ENCODE measurements at regions not wholly inside any gene's neighbourhood (a gene's known extent, or its start where the extent isn't known, plus 50 kb on each side); places are given as distances from the start of the nearest gene placed in this dataset.

- RAD21 ChIA-PET (ENCODE audit: low non-redundant PET in 1 of 2, low total read pairs in 2 of 2, uncharacterized antibody in 2 of 2, unreplicated experiment in 2 of 2), result no interaction called here
- intact Hi-C loops (cut with micrococcal nuclease), result no loop called here
Measured at GRCh38 chr3:22208844-22209243, 457.8 kb upstream of the ZNF385D start.

GRCh38 chr3:22209578-22209977, 458.6 kb upstream of the ZNF385D start:
- no peak for DNase-seq (ENCODE audit: low read depth, low spot score)
- H3K9me3 ChIP-seq (ENCODE audit: control insufficient read depth in 1 of 2, insufficient read depth in 1 of 2, low read depth in 1 of 2, low read length in 2 of 2), result peaks cover 4 to 13% of the 10 kb centered on the region in 2 experiments; a peak in 3 of 4 replicates
- ChIA-PET CTCF (no interaction called here), POLR2A (no interaction called here), RAD21 (ENCODE audit: low non-redundant PET in 1 of 2, low total read pairs in 2 of 2, uncharacterized antibody in 2 of 2, unreplicated experiment in 2 of 2) (no interaction called here)
- H3K9ac ChIP-seq (ENCODE audit: low read length), result no peak overlapping the region
- intact Hi-C loops (cut with micrococcal nuclease), result no loop called here
- no peak overlapping the region for H3K27ac ChIP-seq (ENCODE audit: low read depth, low read length)
- H3K27me3 ChIP-seq (ENCODE audit: insufficient read depth, low read length), result no peaks in the 10 kb centered on the region
- no peaks in the 10 kb centered on the region for H3K4me1 ChIP-seq (ENCODE audit: control insufficient read depth in 1 of 2, insufficient read depth in 2 of 2, low read length in 2 of 2)
- no peak overlapping the region for H3K4me3 ChIP-seq (replicated peaks in 1 of 2; ENCODE audit: low read depth in 1 of 2, low read length in 2 of 2)
- H3K79me2 ChIP-seq (ENCODE audit: insufficient read depth, low read length), result no peaks in the 10 kb centered on the region
- no peak overlapping the region for H2AFZ ChIP-seq (ENCODE audit: low read depth, low read length, poor library complexity, severe bottlenecking)
- H4K20me1 ChIP-seq (ENCODE audit: insufficient read depth), result no peaks in the 10 kb centered on the region
- no peak for ATAC-seq
- TF ChIP-seq ATF3 (IDR thresholded peaks at IDR 0.05), result no peak
- no TSS peak for BruUV-seq (replicated peaks)
- H3K36me3 ChIP-seq (ENCODE audit: control insufficient read depth in 1 of 2, insufficient read depth in 2 of 2, low read length in 2 of 2), result no peaks in the 10 kb centered on the region
- H3K9me2 ChIP-seq (ENCODE audit: insufficient read depth), result no peaks in the 10 kb centered on the region
- no peak overlapping the region for H3K4me2 ChIP-seq (ENCODE audit: low read length)

More at GRCh38 chr3:22208844-22209243, 457.8 kb upstream of the ZNF385D start:
- CTCF ChIA-PET, result no interaction called here
- Histone ChIP-seq H3K4me3 (replicated peaks in 1 of 2; ENCODE audit: low read depth in 1 of 2, low read length in 2 of 2) (no peak overlapping the region), H2AFZ (ENCODE audit: low read depth, low read length, poor library complexity, severe bottlenecking) (no peak overlapping the region), H3K79me2 (ENCODE audit: insufficient read depth, low read length) (no peaks in the 10 kb centered on the region), H4K20me1 (ENCODE audit: insufficient read depth) (no peaks in the 10 kb centered on the region), H3K36me3 (ENCODE audit: control insufficient read depth in 1 of 2, insufficient read depth in 2 of 2, low read length in 2 of 2) (no peaks in the 10 kb centered on the region), H3K9ac (ENCODE audit: low read length) (no peak overlapping the region), H3K27ac (ENCODE audit: low read depth, low read length) (no peak overlapping the region), H3K9me2 (ENCODE audit: insufficient read depth) (no peaks in the 10 kb centered on the region), H3K9me3 (ENCODE audit: control insufficient read depth in 1 of 2, insufficient read depth in 1 of 2, low read depth in 1 of 2, low read length in 2 of 2) (peaks cover 7 to 13% of the 10 kb centered on the region in 2 experiments; a peak in 3 of 4 replicates), H3K4me1 (ENCODE audit: control insufficient read depth in 1 of 2, insufficient read depth in 2 of 2, low read length in 2 of 2) (no peaks in the 10 kb centered on the region), H3K27me3 (ENCODE audit: insufficient read depth, low read length) (no peaks in the 10 kb centered on the region), H3K4me2 (ENCODE audit: low read length) (no peak overlapping the region)
- DNase-seq (ENCODE audit: low read depth, low spot score), result no peak
- TF ChIP-seq ATF3 (IDR thresholded peaks at IDR 0.05), result no peak
- no peak for TF ChIP-seq CTCF (IDR thresholded peaks at IDR 0.05 in 2 of 3, conservative IDR thresholded peaks at IDR 0.05 in 1 of 3; ENCODE audit: borderline replicate concordance in 1 of 3, insufficient read depth in 1 of 3, low read depth in 2 of 3, low read length in 2 of 3)
- no peak for TF ChIP-seq CBX3 (IDR thresholded peaks at IDR 0.05; ENCODE audit: low read depth)
- no TSS peak for BruUV-seq (replicated peaks)
- ATAC-seq, result no peak
- POLR2A ChIA-PET, result no interaction called here
